LNCaP clone FGC (cell line): ENCODE measurements at regions not wholly inside any gene's neighbourhood (a gene's known extent, or its start where the extent isn't known, plus 50 kb on each side); places are given as distances from the start of the nearest gene placed in this dataset.

ENCODE experiments used
- DNase-seq: peaks from one replicate; pipeline ENCODE4 v3.0.0-alpha.2; 2011; ENCODE audit warnings: low read depth
- H3K4me3 ChIP-seq: 2 replicates; pipeline ENCODE4 v1.5.1; 2011; ENCODE audit warnings: mild to moderate bottlenecking, low read depth, low read length, control low read depth
- CTCF ChIP-seq: IDR thresholded peaks from 2 replicates; pipeline ENCODE4 v1.5.1; 2012; ENCODE audit warnings: mild to moderate bottlenecking; ENCODE audit not compliant: control insufficient read depth, insufficient read depth; ENCODE audit errors: extremely low read depth

- no peak for DNase-seq
- no peak overlapping the region for H3K4me3 ChIP-seq
- no peak for TF ChIP-seq CTCF
Measured at GRCh38 chr3:177356952-177357351, 159.7 kb upstream of the TBL1XR1 start.

GRCh38 chr3:177357352-177358090 lies 160.2 kb upstream of the TBL1XR1 start:
- no peak overlapping the region for H3K4me3 ChIP-seq
- TF ChIP-seq CTCF, result no peak
- DNase-seq, result no peak

GRCh38 chr3:177358091-177358976 lies 161.1 kb upstream of the TBL1XR1 start:
- H3K4me3 ChIP-seq, result no peak overlapping the region
- peak; percentile 62 for DNase-seq
- no peak for TF ChIP-seq CTCF

- H3K4me3 ChIP-seq, result no peak overlapping the region
- DNase-seq, result no peak
- no peak for TF ChIP-seq CTCF
Measured at GRCh38 chr3:177358977-177359592, 161.8 kb upstream of the TBL1XR1 start.

GRCh38 chr3:177359593-177360357 lies 162.5 kb upstream of the TBL1XR1 start:
- H3K4me3 ChIP-seq, result no peak overlapping the region; the same call in 1 of the 2 replicates
- TF ChIP-seq CTCF, result peak; percentile 18; the same call in 1 of the 2 replicates
- DNase-seq, result peak; percentile 99
